ENCODE measurements at regions not wholly inside any gene's neighbourhood (a gene's known extent, or its start where the extent isn't known, plus 50 kb on each side); places are given as distances from the start of the nearest gene placed in this dataset.
"Not testable (repeated sequence)": the region's sequence is repeated elsewhere in the genome, so short reads cannot be mapped to it uniquely, and the experiment has no call there.

GRCh38 chr18:5024741-5025140, 172.3 kb downstream of the AKAIN1 start:
- DNase-seq (ENCODE audit: low read depth in 1 of 2, low spot score in 1 of 2), result no peak
- Histone ChIP-seq H3K27ac (replicated peaks) (no peak overlapping the region), H3K4me3 (replicated peaks; ENCODE audit: insufficient read depth, low read length) (no peak overlapping the region), H3K27me3 (ENCODE audit: insufficient read depth, poor library complexity, severe bottlenecking) (peaks cover 7% of the 10 kb centered on the region)
- TF ChIP-seq CTCF (IDR thresholded peaks at IDR 0.05; ENCODE audit: insufficient read depth, low read length) (no peak), SPI1 (IDR thresholded peaks at IDR 0.05; ENCODE audit: borderline replicate concordance, low read depth) (no peak), GABPA (IDR thresholded peaks at IDR 0.05; ENCODE audit: low read depth) (no peak), REST (IDR thresholded peaks at IDR 0.05; ENCODE audit: insufficient replicate concordance, low read depth) (no peak), POLR2AphosphoS5 (IDR thresholded peaks at IDR 0.05; ENCODE audit: low read depth) (no peak)

GRCh38 chr18:5021558-5021957, 175.5 kb downstream of the AKAIN1 start:
- DNase-seq (ENCODE audit: low read depth in 1 of 2, low spot score in 1 of 2), result no peak
- TF ChIP-seq POLR2AphosphoS5 (IDR thresholded peaks at IDR 0.05; ENCODE audit: low read depth) (no peak), SPI1 (IDR thresholded peaks at IDR 0.05; ENCODE audit: borderline replicate concordance, low read depth) (no peak), REST (IDR thresholded peaks at IDR 0.05; ENCODE audit: insufficient replicate concordance, low read depth) (no peak), CTCF (IDR thresholded peaks at IDR 0.05; ENCODE audit: insufficient read depth, low read length) (no peak), GABPA (IDR thresholded peaks at IDR 0.05; ENCODE audit: low read depth) (no peak)
- Histone ChIP-seq H3K27ac (replicated peaks) (no peak overlapping the region), H3K27me3 (ENCODE audit: insufficient read depth, poor library complexity, severe bottlenecking) (peaks cover 7% of the 10 kb centered on the region), H3K4me3 (replicated peaks; ENCODE audit: insufficient read depth, low read length) (no peak overlapping the region)

GRCh38 chr18:5015213-5015612, 181.8 kb downstream of the AKAIN1 start:
- no peak overlapping the region for H3K27ac ChIP-seq (replicated peaks)
- H3K27me3 ChIP-seq (ENCODE audit: insufficient read depth, poor library complexity, severe bottlenecking), result no peaks in the 10 kb centered on the region
- no peak for TF ChIP-seq CTCF (IDR thresholded peaks at IDR 0.05; ENCODE audit: insufficient read depth, low read length)
- no peak for TF ChIP-seq REST (IDR thresholded peaks at IDR 0.05; ENCODE audit: insufficient replicate concordance, low read depth)
- DNase-seq (ENCODE audit: low read depth in 1 of 2, low spot score in 1 of 2), result no peak
- no peak overlapping the region for H3K4me3 ChIP-seq (replicated peaks; ENCODE audit: insufficient read depth, low read length)

- not testable (repeated sequence) for H3K27ac ChIP-seq (replicated peaks); H3K27me3 ChIP-seq (ENCODE audit: insufficient read depth, poor library complexity, severe bottlenecking); H3K4me3 ChIP-seq (replicated peaks; ENCODE audit: insufficient read depth, low read length); DNase-seq (ENCODE audit: low read depth in 1 of 2, low spot score in 1 of 2)
Observed at GRCh38 chr18:5004031-5004820, 192.8 kb downstream of the AKAIN1 start.
